Ovary (tissue), 3 donors: ENCODE measurements at regions not wholly inside any gene's neighbourhood (a gene's known extent, or its start where the extent isn't known, plus 50 kb on each side); places are given as distances from the start of the nearest gene placed in this dataset.

Experiments used
- CTCF ChIP-seq, 3 donors: fragments of 450-650 bp in 2 of 3; fragments of 200-600 bp in 1 of 3; IDR thresholded peaks; one replicate each; pipeline versions ENCODE4 v1.5.1 to v1.8.0; 2016 to 2022; ENCODE audit warnings: antibody characterized with exemption in 3 of 3, mild to moderate bottlenecking in 1 of 3
- POLR2A ChIP-seq: fragments of 450-650 bp; IDR thresholded peaks from one replicate; pipeline ENCODE4 v1.6.1; 2017; ENCODE audit warnings: antibody characterized with exemption, mild to moderate bottlenecking, moderate library complexity
- donor health status: DM: no; HTN: no; CAD: no.

GRCh38 chr4:53902786-53903185 is 161.6 kb downstream of the CHIC2 start:
- TF ChIP-seq CTCF (IDR thresholded peaks at IDR 0.05) = no peak
- TF ChIP-seq POLR2A = no peak
